ENCODE measurements at regions not wholly inside any gene's neighbourhood (a gene's known extent, or its start where the extent isn't known, plus 50 kb on each side); places are given as distances from the start of the nearest gene placed in this dataset.

DNA sequence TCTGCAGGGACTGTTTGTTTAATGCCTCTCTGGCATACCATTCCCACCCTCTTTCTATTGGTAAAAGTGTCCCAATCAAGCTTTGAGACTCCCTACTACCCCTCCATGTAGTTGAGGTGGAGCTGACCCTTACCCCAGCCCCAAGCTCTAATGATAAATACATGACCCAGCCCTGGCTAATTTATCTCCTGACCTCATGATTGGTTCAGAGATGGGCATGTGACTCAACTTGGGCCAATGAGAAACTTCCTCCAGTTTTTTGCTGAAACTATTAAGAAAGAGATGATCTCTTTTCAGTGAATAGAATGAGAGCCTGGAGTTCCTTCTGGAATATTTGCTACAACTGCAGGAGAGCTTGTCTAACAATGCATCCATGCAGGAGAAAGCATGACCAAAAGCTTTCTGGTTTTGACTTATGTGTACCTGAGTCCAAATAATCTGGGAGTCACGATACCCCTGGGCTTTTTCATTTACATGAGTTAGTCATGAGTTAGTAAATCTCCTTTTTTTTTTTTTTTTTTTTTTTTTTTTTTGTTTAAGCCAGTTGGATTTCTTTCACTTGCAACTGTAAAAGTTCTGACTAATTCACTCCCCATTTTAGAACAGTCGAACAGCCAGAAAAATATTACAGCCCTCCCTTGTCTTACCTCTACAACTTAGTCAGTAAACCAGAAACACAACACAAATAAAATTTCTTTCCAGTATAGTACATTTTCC is 66.5 kb upstream of the TLK1 start:
- DNase-seq (ENCODE audit: insufficient read length, low spot score) (no peak), FAIRE-seq (no peak)
- TF ChIP-seq POLR2AphosphoS5 (IDR thresholded peaks at IDR 0.05; ENCODE audit: low read depth, low read length) (no peak), TAF1 (IDR thresholded peaks at IDR 0.05; ENCODE audit: low read depth, low read length) (no peak), SPI1 (IDR thresholded peaks at IDR 0.05; ENCODE audit: low read depth, low read length) (no peak), PAX5 (IDR thresholded peaks at IDR 0.05; ENCODE audit: insufficient read depth, low read length, severe bottlenecking) (no peak), POLR2A (IDR thresholded peaks at IDR 0.05; ENCODE audit: low read depth, low read length) (no peak), POU2F2 (IDR thresholded peaks at IDR 0.05; ENCODE audit: low read depth, low read length) (no peak)

DNA sequence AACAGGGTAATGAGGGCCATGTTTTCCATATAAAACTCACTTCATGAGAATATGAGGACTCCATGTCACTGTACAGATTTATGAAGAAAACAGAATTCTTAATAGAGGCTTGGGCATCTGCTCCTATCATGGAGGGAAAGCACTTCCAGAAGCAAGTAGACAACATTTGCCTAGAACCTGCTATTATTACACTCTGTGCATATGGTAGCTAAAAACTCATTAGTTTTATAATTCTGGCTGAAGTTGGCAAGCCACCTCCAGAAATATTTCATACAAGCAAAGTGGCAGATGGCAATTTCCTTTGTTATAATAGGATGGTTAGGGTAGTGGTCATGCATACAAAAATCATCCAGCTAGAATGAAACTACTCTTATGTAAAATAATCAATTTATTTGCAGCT is 65.8 kb upstream of the TLK1 start:
- no peak for FAIRE-seq
- no peak for TF ChIP-seq POU2F2 (IDR thresholded peaks at IDR 0.05; ENCODE audit: low read depth, low read length)
- no peak for TF ChIP-seq PAX5 (IDR thresholded peaks at IDR 0.05; ENCODE audit: insufficient read depth, low read length, severe bottlenecking)
- TF ChIP-seq POLR2A (IDR thresholded peaks at IDR 0.05; ENCODE audit: low read depth, low read length), result no peak
- no peak for TF ChIP-seq SPI1 (IDR thresholded peaks at IDR 0.05; ENCODE audit: low read depth, low read length)
- no peak for TF ChIP-seq POLR2AphosphoS5 (IDR thresholded peaks at IDR 0.05; ENCODE audit: low read depth, low read length)
- TF ChIP-seq TAF1 (IDR thresholded peaks at IDR 0.05; ENCODE audit: low read depth, low read length), result no peak

DNA sequence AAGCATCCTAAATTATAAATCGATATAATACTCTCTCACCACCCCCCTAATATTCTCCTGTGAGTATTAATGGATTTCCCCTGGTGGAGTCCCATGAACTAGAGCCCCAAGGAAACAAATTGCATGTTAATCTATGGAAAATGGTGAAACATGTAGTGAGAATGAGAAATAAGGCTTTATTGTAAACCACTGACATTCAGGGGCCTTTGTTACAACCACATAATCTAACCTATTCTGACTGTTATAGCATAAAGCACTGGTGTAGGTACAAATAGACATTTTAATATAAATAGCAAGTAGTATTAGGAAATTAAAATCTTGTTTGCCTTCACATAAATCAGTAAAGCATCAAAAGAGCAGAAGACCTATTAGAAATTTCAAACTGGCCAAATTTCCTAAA is 65.3 kb upstream of the TLK1 start:
- DNase-seq (ENCODE audit: insufficient read length, low spot score) (no peak), FAIRE-seq (no peak)
- no peak for TF ChIP-seq POLR2AphosphoS5 (IDR thresholded peaks at IDR 0.05; ENCODE audit: low read depth, low read length)
- no peak for TF ChIP-seq POU2F2 (IDR thresholded peaks at IDR 0.05; ENCODE audit: low read depth, low read length)

More for the DNA sequence above, 65.8 kb upstream of the TLK1 start:
- DNase-seq (ENCODE audit: insufficient read length, low spot score), result no peak

DNA sequence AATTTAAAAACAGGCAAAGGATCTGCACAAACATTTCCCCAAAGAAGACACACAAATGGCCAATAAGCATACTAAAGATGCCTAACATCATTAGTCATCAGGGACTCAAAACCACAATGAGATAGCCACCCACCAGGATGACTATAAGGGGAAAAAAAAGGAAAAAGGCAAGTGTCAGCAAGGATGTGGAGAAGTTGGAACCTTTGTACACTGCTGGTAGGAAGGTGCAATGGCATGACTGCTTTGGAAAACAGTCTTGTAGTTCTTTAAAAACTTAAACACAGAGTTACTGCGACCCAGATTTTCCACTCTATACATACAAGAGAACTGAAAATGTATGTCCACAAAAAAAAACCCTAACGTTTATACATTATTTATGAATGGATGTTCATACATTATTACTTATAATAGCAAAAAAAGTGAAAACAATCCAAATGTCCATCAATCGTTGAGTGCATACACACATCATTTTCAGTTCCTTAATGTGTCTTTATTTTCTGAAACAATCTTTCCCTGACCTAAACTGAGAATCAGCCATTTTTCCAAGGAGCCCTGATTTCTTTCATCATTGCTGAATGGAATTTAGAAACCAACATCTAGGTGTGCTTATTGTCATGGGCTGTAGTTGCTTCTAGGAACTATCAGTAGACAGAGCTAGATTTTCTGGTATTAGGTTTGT is 64.7 kb upstream of the TLK1 start:
- FAIRE-seq (peak; percentile 78), DNase-seq (ENCODE audit: insufficient read length, low spot score) (no peak)
- no peak for TF ChIP-seq POLR2A (IDR thresholded peaks at IDR 0.05; ENCODE audit: low read depth, low read length)
- peak; percentile 65 for TF ChIP-seq SPI1 (IDR thresholded peaks at IDR 0.05; ENCODE audit: low read depth, low read length)

DNA sequence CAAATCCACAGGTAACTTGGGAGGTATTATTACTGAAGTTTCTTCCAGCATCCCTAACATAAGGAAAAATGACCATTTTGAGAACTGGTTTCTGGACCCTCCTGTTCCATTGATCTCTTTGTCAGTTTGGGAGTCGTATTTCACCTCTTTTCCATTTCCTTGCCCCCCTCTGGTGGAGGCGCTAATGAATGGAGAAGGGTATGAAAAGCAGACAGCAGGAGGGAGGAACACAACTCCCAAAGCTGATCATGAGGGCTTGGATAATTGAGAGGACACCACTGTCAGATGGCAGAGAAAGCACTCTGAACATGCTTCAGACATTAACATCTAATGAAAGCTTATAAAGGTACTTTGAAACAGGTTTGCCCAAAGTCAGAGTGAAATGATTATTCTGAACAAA is 56.6 kb upstream of the TLK1 start:
- FAIRE-seq (no peak), DNase-seq (ENCODE audit: insufficient read length, low spot score) (no peak)
- no peak for TF ChIP-seq POU2F2 (IDR thresholded peaks at IDR 0.05; ENCODE audit: low read depth, low read length)
- no peak for TF ChIP-seq TAF1 (IDR thresholded peaks at IDR 0.05; ENCODE audit: low read depth, low read length)
- TF ChIP-seq POLR2A (IDR thresholded peaks at IDR 0.05; ENCODE audit: low read depth, low read length), result no peak
- no peak for TF ChIP-seq PAX5 (IDR thresholded peaks at IDR 0.05; ENCODE audit: insufficient read depth, low read length, severe bottlenecking)
- no peak for TF ChIP-seq POLR2AphosphoS5 (IDR thresholded peaks at IDR 0.05; ENCODE audit: low read depth, low read length)
- no peak for TF ChIP-seq SPI1 (IDR thresholded peaks at IDR 0.05; ENCODE audit: low read depth, low read length)

DNA sequence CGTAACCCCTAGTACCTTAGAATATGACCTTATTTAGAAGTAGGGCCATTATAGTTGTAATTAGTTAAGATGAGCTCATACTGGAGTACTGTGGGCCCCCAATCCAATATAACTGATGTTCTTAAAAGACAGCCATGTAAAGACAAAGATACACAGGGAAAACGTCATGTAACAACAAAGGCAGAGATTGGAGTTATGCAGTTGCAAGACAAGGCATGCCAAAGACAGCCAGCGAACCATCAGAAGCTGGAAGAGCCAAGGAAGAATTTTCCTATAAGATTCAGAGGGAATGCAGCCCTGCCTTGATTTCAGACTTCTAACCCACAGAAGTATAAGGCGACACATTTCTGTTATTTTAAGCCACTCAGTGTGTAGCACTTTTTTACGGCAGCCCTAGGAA is 55.9 kb upstream of the TLK1 start:
- no peak for TF ChIP-seq SPI1 (IDR thresholded peaks at IDR 0.05; ENCODE audit: low read depth, low read length)
- no peak for TF ChIP-seq POU2F2 (IDR thresholded peaks at IDR 0.05; ENCODE audit: low read depth, low read length)
- TF ChIP-seq PAX5 (IDR thresholded peaks at IDR 0.05; ENCODE audit: insufficient read depth, low read length, severe bottlenecking), result no peak
- TF ChIP-seq TAF1 (IDR thresholded peaks at IDR 0.05; ENCODE audit: low read depth, low read length), result no peak
- TF ChIP-seq POLR2A (IDR thresholded peaks at IDR 0.05; ENCODE audit: low read depth, low read length), result no peak
- TF ChIP-seq POLR2AphosphoS5 (IDR thresholded peaks at IDR 0.05; ENCODE audit: low read depth, low read length), result no peak
- DNase-seq (ENCODE audit: insufficient read length, low spot score) (no peak), FAIRE-seq (no peak)

DNA sequence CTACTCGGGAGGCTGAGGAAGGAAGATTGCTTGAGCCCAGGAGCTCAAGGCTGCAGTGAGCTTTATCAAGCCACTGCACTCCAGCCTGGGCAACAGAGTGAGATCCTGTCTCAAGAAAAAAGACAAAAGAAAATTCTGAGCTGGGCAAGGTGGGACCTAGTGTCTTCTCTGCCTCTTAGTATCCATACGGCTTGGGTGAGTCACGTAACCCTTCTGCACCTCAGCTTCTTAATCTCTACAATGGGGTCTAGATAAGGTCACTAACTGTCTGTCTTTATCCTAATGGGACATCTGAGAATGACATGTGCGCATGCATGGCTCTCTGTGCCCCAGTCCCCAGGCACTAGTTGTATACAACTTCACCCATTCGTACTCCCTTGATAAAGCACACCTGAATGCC is 53.4 kb upstream of the TLK1 start:
- FAIRE-seq, result no peak
- no peak for DNase-seq (ENCODE audit: insufficient read length, low spot score)
- TF ChIP-seq POLR2A (IDR thresholded peaks at IDR 0.05; ENCODE audit: low read depth, low read length), result no peak
- TF ChIP-seq SPI1 (IDR thresholded peaks at IDR 0.05; ENCODE audit: low read depth, low read length), result no peak
- TF ChIP-seq POLR2AphosphoS5 (IDR thresholded peaks at IDR 0.05; ENCODE audit: low read depth, low read length), result no peak
- TF ChIP-seq POU2F2 (IDR thresholded peaks at IDR 0.05; ENCODE audit: low read depth, low read length), result no peak
- TF ChIP-seq PAX5 (IDR thresholded peaks at IDR 0.05; ENCODE audit: insufficient read depth, low read length, severe bottlenecking), result no peak
- no peak for TF ChIP-seq TAF1 (IDR thresholded peaks at IDR 0.05; ENCODE audit: low read depth, low read length)

DNA sequence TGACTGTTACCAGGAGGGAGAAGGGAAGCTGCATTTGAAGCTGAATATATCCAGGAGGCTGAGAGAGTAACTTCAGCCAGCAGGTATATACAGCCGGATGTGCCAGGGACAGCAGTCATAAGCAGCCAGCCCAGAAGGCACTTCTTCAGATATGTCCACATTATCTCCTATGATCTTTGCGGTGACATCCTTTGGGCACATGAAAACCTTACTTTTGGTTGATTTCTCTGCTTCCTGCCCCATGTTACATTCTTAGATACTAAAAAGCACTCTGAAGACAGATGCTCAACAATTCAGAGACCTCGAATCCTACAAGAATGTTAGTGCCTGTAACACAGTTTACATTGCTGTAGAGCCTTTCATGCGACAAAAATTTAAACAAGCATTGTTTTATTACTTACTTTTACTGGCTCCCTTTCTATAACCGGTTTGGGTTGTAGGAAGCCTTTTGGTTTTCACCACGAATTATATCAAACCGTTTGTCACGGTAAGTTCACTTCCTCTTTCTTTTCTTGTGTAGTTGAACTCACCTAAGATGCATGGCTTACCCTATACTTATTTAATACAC is 50.3 kb upstream of the TLK1 start:
- TF ChIP-seq SPI1 (IDR thresholded peaks at IDR 0.05; ENCODE audit: low read depth, low read length), result peak; percentile 98
- TF ChIP-seq POU2F2 (IDR thresholded peaks at IDR 0.05; ENCODE audit: low read depth, low read length), result no peak
- DNase-seq (ENCODE audit: insufficient read length, low spot score) (peak; percentile 23), FAIRE-seq (peak; percentile 91)

Measured in GM12891 (cell line).